Heart right ventricle (tissue), 16 donors: ENCODE measurements at regions not wholly inside any gene's neighbourhood (a gene's known extent, or its start where the extent isn't known, plus 50 kb on each side); places are given as distances from the start of the nearest gene placed in this dataset.
A peak's percentile ranks its signal among the peaks of the same experiment; 100 is the strongest.
"Not testable (repeated sequence)": the region's sequence is repeated elsewhere in the genome, so short reads cannot be mapped to it uniquely, and the experiment has no call there.

Experiments
- ATAC-seq, 8 donors: fragments of 200-7000 bp; cut with Tn5 transposase; one replicate each; pipeline ENCODE4 v1.9.1; 2020; ENCODE audit warnings: mild to moderate bottlenecking in 8 of 8, moderate library complexity in 8 of 8, moderate number of reproducible peaks in 1 of 8
- DNase-seq, 2 donors: peaks; one replicate each; pipeline ENCODE4 v3.0.0-alpha.2; 2020
- H3K27ac ChIP-seq, 10 donors: fragments of 200-600 bp; sonication (generic) in 2 of 10; one replicate each; pipeline versions ENCODE4 v1.5.0 to v1.8.0; 2020 to 2022; ENCODE audit warnings: mild to moderate bottlenecking in 3 of 10
- H3K27me3 ChIP-seq, 7 donors: fragments of 200-600 bp; one replicate each; pipeline ENCODE4 v1.8.0; 2021 to 2022; ENCODE audit warnings: mild to moderate bottlenecking in 2 of 7
- H3K36me3 ChIP-seq, 9 donors: fragments of 200-600 bp; sonication (generic) in 1 of 9; one replicate each; pipeline versions ENCODE4 v1.5.0 to v1.8.0; 2020 to 2022; ENCODE audit warnings: mild to moderate bottlenecking in 2 of 9
- H3K4me1 ChIP-seq, 9 donors: fragments of 200-600 bp; sonication (generic) in 1 of 9; one replicate each; pipeline versions ENCODE4 v1.5.0 to v1.8.0; 2020 to 2022; ENCODE audit warnings: mild to moderate bottlenecking in 4 of 9
- H3K4me3 ChIP-seq, 10 donors: fragments of 200-600 bp; sonication (generic) in 2 of 10; one replicate each; pipeline versions ENCODE4 v1.5.0 to v1.8.0; 2020 to 2022; ENCODE audit warnings: mild to moderate bottlenecking in 7 of 10, moderate library complexity in 2 of 10
- H3K9me3 ChIP-seq, 11 donors: fragments of 200-600 bp in 10 of 11; sonication (generic) in 2 of 11; one replicate each; pipeline versions ENCODE4 v1.5.0 to v1.8.0; 2013 to 2022; ENCODE audit warnings: mild to moderate bottlenecking in 2 of 11, control low read depth in 1 of 11, moderate library complexity in 1 of 11
- WGBS, 2 donors: extraction: QIAGEN DNeasy Blood & Tissue Kit; methylation state at CpG; one replicate each; pipeline ENCODE4 v1.1.7; 2013; ENCODE audit warnings: inconsistent platforms in 1 of 2; 5-methylcytosine and 5-hydroxymethylcytosine counted together
- intact Hi-C, 10 donors: fragments of 100-400 bp; cut with DNase I; formaldehyde crosslinking; loops; one replicate each; pipeline versions ENCODE4 v1.11.1 to v1.14.2; 2022
- TF ChIP-seq, protein P1 (sequence below), 9 donors: fragments of 200-600 bp; sonication (generic) in 2 of 9; IDR thresholded peaks; one replicate each; pipeline versions ENCODE4 v1.5.0 to v1.8.0; 2021 to 2022; ENCODE audit warnings: antibody characterized with exemption in 9 of 9, mild to moderate bottlenecking in 5 of 9, moderate library complexity in 1 of 9
- donor health status: Arrhythmogenic right ventricular cardiomyopathy.
- donor health status: ischemic (EF 13 %, LVEDD 7.1; RV severe dilation, severe dysfunction).
- donor health status: healthy with polysubstance abuse.
- donor health status: DM: no; HTN: yes; CAD: no.
- donor health status: DM: no; HTN: no; CAD: no.
- donor health status: ischemic (EF 25% LVEDD 6.9; RV normal size, moderate dysfunction).
- donor health status: ischemic (EF 25% LVEDD 5.7; RV mildly dilated, moderate dysfunction).
- donor health status: healthy.
- donor health status: DM: yes; HTN: yes; CAD: no.
- donor health status: Ischemic cardiomyopathy.
- donor health status: ischemic (EF 35%, LVEDD 5.7; RV mildly dilated, moderate dysfunction).
- donor health status: nonischemic (EF 11% LVEDD 7.7; RV severe dilation, severe dysfunction).
- donor health status: DM: yes; HTN: yes; CAD: no.
- donor health status: PGD.
- donor health status: ischemic (EF 29% LVEDD 5.4; RV normal size, mild dysfunction).
- donor health status: nonischemic (EF 23%, LVEDD 6.1; RV moderate dilation, normal function).

DNA sequence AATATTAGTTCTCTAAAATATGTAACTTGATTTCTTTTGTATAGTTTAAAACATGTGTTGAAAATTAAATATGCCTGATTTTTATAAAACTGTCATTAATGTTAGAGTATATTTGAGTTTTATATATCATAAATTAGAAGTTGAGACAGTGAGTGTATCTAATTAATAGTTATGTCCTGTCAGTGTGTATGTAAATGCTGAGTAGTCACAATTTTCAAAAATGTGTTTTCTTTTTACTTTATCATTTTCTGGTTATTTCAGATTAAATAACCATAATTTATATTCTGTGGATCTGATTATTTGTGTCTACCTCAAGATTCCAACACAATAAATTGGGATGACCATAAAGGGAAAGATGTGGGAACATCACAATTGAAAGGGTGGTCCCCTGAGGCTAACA lies 82.7 kb upstream of the CXXC4 start:
- ATAC-seq (no peak), DNase-seq (no peak)
- H3K4me3 ChIP-seq, result no peak overlapping the region
- TF ChIP-seq, protein P1, sequence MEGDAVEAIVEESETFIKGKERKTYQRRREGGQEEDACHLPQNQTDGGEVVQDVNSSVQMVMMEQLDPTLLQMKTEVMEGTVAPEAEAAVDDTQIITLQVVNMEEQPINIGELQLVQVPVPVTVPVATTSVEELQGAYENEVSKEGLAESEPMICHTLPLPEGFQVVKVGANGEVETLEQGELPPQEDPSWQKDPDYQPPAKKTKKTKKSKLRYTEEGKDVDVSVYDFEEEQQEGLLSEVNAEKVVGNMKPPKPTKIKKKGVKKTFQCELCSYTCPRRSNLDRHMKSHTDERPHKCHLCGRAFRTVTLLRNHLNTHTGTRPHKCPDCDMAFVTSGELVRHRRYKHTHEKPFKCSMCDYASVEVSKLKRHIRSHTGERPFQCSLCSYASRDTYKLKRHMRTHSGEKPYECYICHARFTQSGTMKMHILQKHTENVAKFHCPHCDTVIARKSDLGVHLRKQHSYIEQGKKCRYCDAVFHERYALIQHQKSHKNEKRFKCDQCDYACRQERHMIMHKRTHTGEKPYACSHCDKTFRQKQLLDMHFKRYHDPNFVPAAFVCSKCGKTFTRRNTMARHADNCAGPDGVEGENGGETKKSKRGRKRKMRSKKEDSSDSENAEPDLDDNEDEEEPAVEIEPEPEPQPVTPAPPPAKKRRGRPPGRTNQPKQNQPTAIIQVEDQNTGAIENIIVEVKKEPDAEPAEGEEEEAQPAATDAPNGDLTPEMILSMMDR (IDR thresholded peaks at IDR 0.05), result no peak
- H3K9me3 ChIP-seq, result no peaks in the 10 kb centered on the region
- no peaks in the 10 kb centered on the region for H3K36me3 ChIP-seq
- H3K27me3 ChIP-seq, result no peaks in the 10 kb centered on the region
- H3K27ac ChIP-seq, result no peak overlapping the region
- intact Hi-C loops, result no loop called here
- H3K4me1 ChIP-seq, result no peaks in the 10 kb centered on the region

- H3K27me3 ChIP-seq, intact Hi-C loops, H3K4me1 ChIP-seq, H3K27ac ChIP-seq, H3K36me3 ChIP-seq, ATAC-seq, H3K4me3 ChIP-seq, DNase-seq, H3K9me3 ChIP-seq: not testable (repeated sequence)
- WGBS, 2 donors, result 97 to 98% methylated on average over 10 of the region's 16 CpGs
These were observed 86.8 kb upstream of the CXXC4 start for GRCh38 chr4:104581476-104581875.

DNA sequence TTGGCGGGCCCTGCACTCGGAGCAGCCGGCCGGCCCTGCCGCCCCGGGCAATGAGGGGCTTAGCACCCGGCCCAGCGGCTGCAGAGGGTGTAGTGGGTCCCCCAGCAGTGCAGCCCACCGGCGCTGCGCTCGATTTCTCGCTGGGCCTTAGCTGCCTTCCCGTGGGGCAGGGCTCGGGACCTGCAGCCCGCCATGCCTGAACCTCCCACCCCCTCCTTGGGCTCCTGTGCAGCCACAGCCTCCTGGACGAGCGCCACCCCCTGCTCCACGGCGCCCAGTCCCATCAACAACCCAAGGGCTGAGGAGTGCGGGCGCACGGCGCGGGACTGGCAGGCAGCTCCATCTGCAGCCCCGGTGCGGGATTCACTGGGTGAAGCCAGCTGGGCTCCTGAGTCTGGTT lies 87.4 kb upstream of the CXXC4 start:
- H3K9me3 ChIP-seq, H3K27me3 ChIP-seq, H3K36me3 ChIP-seq, DNase-seq, H3K4me3 ChIP-seq, H3K4me1 ChIP-seq, ATAC-seq, intact Hi-C loops, H3K27ac ChIP-seq: not testable (repeated sequence)
- 91 to 95% methylated on average over 27 of the region's 27 CpGs for WGBS, 2 donors

GRCh38 chr4:104589264-104589868 lies 94.7 kb upstream of the CXXC4 start:
- H3K4me1 ChIP-seq, result peaks cover 0 to 23% (median 4%) of the 10 kb centered on the region in 9 donors
- no peak for DNase-seq
- no peak overlapping the region for H3K27ac ChIP-seq
- TF ChIP-seq, protein P1 (IDR thresholded peaks at IDR 0.05), result no peak
- no peaks in the 10 kb centered on the region for H3K36me3 ChIP-seq
- intact Hi-C loops, result no loop called here
- no peaks in the 10 kb centered on the region for H3K9me3 ChIP-seq
- no peaks in the 10 kb centered on the region for H3K27me3 ChIP-seq
- WGBS, 2 donors, result 93 to 98% methylated on average over 1 of the region's 1 CpG
- ATAC-seq, result no peak
- no peak overlapping the region for H3K4me3 ChIP-seq

GRCh38 chr4:104591510-104591911 lies 96.8 kb upstream of the CXXC4 start:
- intact Hi-C loops, result loop anchor here in 1 of 10 donors (5.0 kb wide), 1 partner anchor 99 kb away; the partner anchor contains the start of gene CXXC4
- DNase-seq (peak; percentile 19 to 45), ATAC-seq (peak; percentile 46 to 89 (median 77))
- WGBS, 2 donors, result 34 to 47% methylated on average over 2 of the region's 2 CpGs
- Histone ChIP-seq H3K4me3 (no peak overlapping the region), H3K9me3 (no peaks in the 10 kb centered on the region), H3K27me3 (no peaks in the 10 kb centered on the region), H3K36me3 (no peaks in the 10 kb centered on the region), H3K4me1 (peaks cover 0 to 23% (median 6%) of the 10 kb centered on the region in 9 donors), H3K27ac (no peak overlapping the region)
- TF ChIP-seq, protein P1 (IDR thresholded peaks at IDR 0.05), result no peak
